Tibial nerve (tissue), 4 donors: ENCODE measurements at regions not wholly inside any gene's neighbourhood (a gene's known extent, or its start where the extent isn't known, plus 50 kb on each side); places are given as distances from the start of the nearest gene placed in this dataset.

ENCODE experiments used
- CTCF ChIP-seq, 5 experiments: fragments of 200-600 bp in 3 of 5; fragments of 450-650 bp in 2 of 5; sonication (generic) in 3 of 5; IDR thresholded peaks; one replicate each; pipeline ENCODE4 v1.5.1; 2016 to 2019; ENCODE audit warnings: antibody characterized with exemption in 5 of 5, mild to moderate bottlenecking in 3 of 5, moderate library complexity in 2 of 5
- EP300 ChIP-seq, 2 donors: sonication (generic); formaldehyde crosslinking; IDR thresholded peaks; one replicate each; pipeline ENCODE4 v1.6.1; 2017; ENCODE audit warnings: antibody characterized with exemption in 2 of 2, mild to moderate bottlenecking in 1 of 2
- POLR2A ChIP-seq, 2 donors: fragments of 450-650 bp; IDR thresholded peaks; one replicate each; pipeline ENCODE4 v1.6.1; 2017; ENCODE audit warnings: antibody characterized with exemption in 2 of 2, mild to moderate bottlenecking in 2 of 2, moderate library complexity in 2 of 2

DNA sequence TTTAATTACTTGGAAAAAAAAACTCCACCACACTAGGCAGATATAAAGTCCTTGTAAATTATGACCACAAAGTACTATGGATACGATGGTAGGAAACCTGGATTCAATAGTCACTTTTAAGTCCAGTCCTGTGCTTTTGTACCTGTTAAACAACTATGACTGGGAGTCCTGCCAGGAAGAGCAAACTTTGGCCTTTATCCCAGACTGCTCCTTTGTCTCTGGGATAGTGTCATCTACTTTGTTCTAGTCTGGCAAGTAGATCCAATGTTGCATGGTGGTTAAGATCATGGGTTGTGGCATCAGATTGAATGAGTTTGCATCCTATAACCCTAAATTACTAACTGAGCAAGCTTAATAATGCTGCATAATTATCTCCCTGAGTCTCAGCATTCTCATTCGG, 175.3 kb upstream of the FGF13 start:
- TF ChIP-seq CTCF (IDR thresholded peaks at IDR 0.05) (no peak), EP300 (IDR thresholded peaks at IDR 0.05) (no peak), POLR2A (IDR thresholded peaks at IDR 0.05) (no peak)
